ENCODE measurements at regions not wholly inside any gene's neighbourhood (a gene's known extent, or its start where the extent isn't known, plus 50 kb on each side); places are given as distances from the start of the nearest gene placed in this dataset.
"Not testable (repeated sequence)": the region's sequence is repeated elsewhere in the genome, so short reads cannot be mapped to it uniquely, and the experiment has no call there.

- peak in 1 of 5 experiments; percentile 7 for TF ChIP-seq CTCF (IDR thresholded peaks at IDR 0.05)
- not testable (repeated sequence) for TF ChIP-seq POLR2A (IDR thresholded peaks at IDR 0.05)
Measured at GRCh38 chr10:47619300-47620012, 96.0 kb upstream of the AGAP9 start.
